ENCODE measurements at regions not wholly inside any gene's neighbourhood (a gene's known extent, or its start where the extent isn't known, plus 50 kb on each side); places are given as distances from the start of the nearest gene placed in this dataset.

DNA sequence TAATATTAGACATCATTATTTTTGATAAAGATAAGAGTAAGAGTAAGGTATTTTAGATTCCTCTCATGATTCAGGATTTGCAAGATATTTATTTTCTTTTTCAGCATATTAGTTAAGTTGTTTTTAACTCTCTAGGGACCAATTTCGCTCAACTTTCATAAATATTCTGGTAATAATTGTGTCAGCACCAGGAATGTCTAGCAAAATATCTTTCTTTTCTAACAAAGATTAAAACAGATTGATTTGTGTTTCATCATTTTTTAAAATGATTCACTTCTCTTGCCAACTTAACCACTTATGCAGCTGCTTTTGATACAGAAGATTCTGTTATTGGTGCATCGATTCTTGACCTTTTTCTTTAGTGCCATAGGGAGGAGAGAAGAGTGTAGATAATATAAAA, 172.8 kb upstream of the PTGFR start:
- Mint-ChIP-seq H3K27ac (ENCODE audit: low read depth, unreplicated experiment) (no peak overlapping the region), H3K4me3 (ENCODE audit: unreplicated experiment) (no peak overlapping the region), H3K9me3 (ENCODE audit: unreplicated experiment) (no peaks in the 10 kb centered on the region), H3K36me3 (ENCODE audit: insufficient read depth, unreplicated experiment) (no peaks in the 10 kb centered on the region), H3K27me3 (ENCODE audit: insufficient read depth, unreplicated experiment) (no peaks in the 10 kb centered on the region), H3K4me1 (ENCODE audit: insufficient read depth, unreplicated experiment) (no peaks in the 10 kb centered on the region)
- ChIA-PET CTCF (no interaction called here), POLR2A (no interaction called here)
- intact Hi-C loops (cut with micrococcal nuclease): no loop called here
- DNase-seq (ENCODE audit: unreplicated experiment): no peak
- TF ChIP-seq, protein P1, sequence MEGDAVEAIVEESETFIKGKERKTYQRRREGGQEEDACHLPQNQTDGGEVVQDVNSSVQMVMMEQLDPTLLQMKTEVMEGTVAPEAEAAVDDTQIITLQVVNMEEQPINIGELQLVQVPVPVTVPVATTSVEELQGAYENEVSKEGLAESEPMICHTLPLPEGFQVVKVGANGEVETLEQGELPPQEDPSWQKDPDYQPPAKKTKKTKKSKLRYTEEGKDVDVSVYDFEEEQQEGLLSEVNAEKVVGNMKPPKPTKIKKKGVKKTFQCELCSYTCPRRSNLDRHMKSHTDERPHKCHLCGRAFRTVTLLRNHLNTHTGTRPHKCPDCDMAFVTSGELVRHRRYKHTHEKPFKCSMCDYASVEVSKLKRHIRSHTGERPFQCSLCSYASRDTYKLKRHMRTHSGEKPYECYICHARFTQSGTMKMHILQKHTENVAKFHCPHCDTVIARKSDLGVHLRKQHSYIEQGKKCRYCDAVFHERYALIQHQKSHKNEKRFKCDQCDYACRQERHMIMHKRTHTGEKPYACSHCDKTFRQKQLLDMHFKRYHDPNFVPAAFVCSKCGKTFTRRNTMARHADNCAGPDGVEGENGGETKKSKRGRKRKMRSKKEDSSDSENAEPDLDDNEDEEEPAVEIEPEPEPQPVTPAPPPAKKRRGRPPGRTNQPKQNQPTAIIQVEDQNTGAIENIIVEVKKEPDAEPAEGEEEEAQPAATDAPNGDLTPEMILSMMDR (IDR thresholded peaks at IDR 0.05; ENCODE audit: unreplicated experiment): no peak
- BruUV-seq (replicated peaks): no TSS peak

DNA sequence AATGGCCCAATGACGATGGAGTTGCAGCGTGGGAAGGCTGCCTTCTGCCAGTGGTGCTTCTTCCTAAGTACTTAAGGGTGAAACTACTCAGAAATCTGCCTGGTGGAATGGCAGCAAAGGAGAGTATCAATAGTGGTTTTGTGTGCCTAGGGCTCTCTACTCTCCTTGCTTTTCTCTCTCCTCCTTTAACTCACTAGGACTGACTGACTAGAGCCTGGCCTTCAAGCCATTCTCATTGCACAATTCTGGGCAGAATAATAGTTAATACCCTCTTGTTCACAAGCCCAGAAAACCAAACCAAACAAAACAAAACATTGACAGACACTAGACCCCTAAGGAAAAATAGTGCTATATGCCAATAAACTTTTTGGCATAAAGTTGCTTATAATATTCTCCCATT, 171.2 kb upstream of the PTGFR start:
- no peaks in the 10 kb centered on the region for H3K36me3 Mint-ChIP-seq (ENCODE audit: insufficient read depth, unreplicated experiment)
- CTCF ChIA-PET: interaction anchor here (0.5 to 1.8 kb wide), 2 partner anchors 88 to 288 kb away, joined by 3 to 6 read pairs; no protein-coding TSS in a partner anchor
- BruUV-seq (replicated peaks): no TSS peak
- TF ChIP-seq, protein P1 (IDR thresholded peaks at IDR 0.05; ENCODE audit: unreplicated experiment): no peak
- intact Hi-C loops (cut with micrococcal nuclease): no loop called here
- DNase-seq (ENCODE audit: unreplicated experiment): no peak
- no peak overlapping the region for H3K4me3 Mint-ChIP-seq (ENCODE audit: unreplicated experiment)
- no peaks in the 10 kb centered on the region for H3K4me1 Mint-ChIP-seq (ENCODE audit: insufficient read depth, unreplicated experiment)
- POLR2A ChIA-PET: no interaction called here
- no peaks in the 10 kb centered on the region for H3K9me3 Mint-ChIP-seq (ENCODE audit: unreplicated experiment)
- H3K27ac Mint-ChIP-seq (ENCODE audit: low read depth, unreplicated experiment): no peak overlapping the region
- H3K27me3 Mint-ChIP-seq (ENCODE audit: insufficient read depth, unreplicated experiment): no peaks in the 10 kb centered on the region

DNA sequence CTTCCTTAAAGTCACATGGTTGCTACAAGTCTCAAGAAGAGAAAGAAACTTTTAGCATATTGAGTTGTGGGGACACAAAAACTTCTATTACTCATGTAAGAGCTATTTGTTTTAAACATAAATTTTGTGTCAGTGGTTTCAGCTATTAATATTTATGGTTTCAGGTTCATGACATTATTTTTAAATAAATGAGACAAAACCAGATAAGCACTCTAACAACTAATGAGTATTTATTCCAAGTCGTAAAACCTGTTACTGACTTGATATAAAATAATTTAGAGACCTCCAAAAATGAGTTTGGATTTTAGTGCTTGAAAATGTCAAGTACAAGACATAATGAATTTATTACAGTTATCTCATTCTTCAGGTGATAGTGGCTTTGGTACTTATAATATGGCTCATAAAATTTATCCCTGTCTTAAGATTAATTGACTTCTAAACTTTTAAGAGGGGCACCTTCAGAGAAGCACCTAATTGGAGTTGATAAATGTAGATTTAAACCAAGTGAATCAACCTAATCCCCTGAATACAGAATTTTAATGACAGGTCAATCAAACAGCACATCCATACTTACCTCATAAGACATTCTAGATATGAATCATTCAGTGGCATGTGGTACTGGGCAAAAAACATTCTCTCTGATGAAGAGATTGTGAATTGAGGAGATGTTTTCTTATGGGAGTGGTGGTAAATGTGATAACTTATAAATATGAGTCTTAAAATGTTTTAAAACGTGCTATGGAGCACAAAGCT, 167.7 kb upstream of the PTGFR start:
- DNase-seq (ENCODE audit: unreplicated experiment): no peak
- TF ChIP-seq, protein P1 (IDR thresholded peaks at IDR 0.05; ENCODE audit: unreplicated experiment): no peak
- H3K36me3 Mint-ChIP-seq (ENCODE audit: insufficient read depth, unreplicated experiment): no peaks in the 10 kb centered on the region
- H3K9me3 Mint-ChIP-seq (ENCODE audit: unreplicated experiment): no peaks in the 10 kb centered on the region
- POLR2A ChIA-PET: no interaction called here
- no peaks in the 10 kb centered on the region for H3K4me1 Mint-ChIP-seq (ENCODE audit: insufficient read depth, unreplicated experiment)
- intact Hi-C loops (cut with micrococcal nuclease): no loop called here
- no peaks in the 10 kb centered on the region for H3K27me3 Mint-ChIP-seq (ENCODE audit: insufficient read depth, unreplicated experiment)
- no peak overlapping the region for H3K4me3 Mint-ChIP-seq (ENCODE audit: unreplicated experiment)
- BruUV-seq (replicated peaks): no TSS peak
- H3K27ac Mint-ChIP-seq (ENCODE audit: low read depth, unreplicated experiment): no peak overlapping the region
- CTCF ChIA-PET: interaction anchor here (0.6 to 2.2 kb wide), 2 partner anchors 11 to 12 kb away, joined by 3 to 7 read pairs; no protein-coding TSS in a partner anchor

DNA sequence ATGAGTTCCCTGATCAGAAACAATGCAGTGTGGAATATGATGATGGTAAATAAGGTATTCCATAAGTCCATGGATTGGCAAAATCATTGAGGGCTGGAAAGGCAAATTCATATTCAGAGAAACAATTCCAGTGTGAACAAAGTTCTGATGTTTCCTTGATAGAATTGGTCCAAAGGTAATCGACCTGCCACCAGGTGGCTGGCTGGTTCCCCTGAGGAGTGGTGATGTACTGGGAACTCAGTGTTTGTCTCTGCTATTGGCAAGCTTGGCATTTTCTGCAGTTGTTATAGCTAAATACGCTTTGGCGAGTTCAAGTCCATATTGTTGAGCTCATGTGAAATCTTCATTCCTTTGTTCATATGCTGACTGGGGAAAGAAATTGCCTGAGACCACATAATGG, 165.5 kb upstream of the PTGFR start:
- no peak overlapping the region for H3K27ac Mint-ChIP-seq (ENCODE audit: low read depth, unreplicated experiment)
- H3K4me1 Mint-ChIP-seq (ENCODE audit: insufficient read depth, unreplicated experiment): no peaks in the 10 kb centered on the region
- H3K36me3 Mint-ChIP-seq (ENCODE audit: insufficient read depth, unreplicated experiment): no peaks in the 10 kb centered on the region
- intact Hi-C loops (cut with micrococcal nuclease): no loop called here
- ChIA-PET POLR2A (interaction anchor here (0.6 to 1.0 kb wide), 3 partner anchors 149 to 163 kb away, joined by 3 read pairs; no protein-coding TSS in a partner anchor), CTCF (interaction anchor here (0.6 to 2.2 kb wide), 2 partner anchors 9 to 17 kb away, joined by 4 to 7 read pairs; no protein-coding TSS in a partner anchor)
- no peak overlapping the region for H3K4me3 Mint-ChIP-seq (ENCODE audit: unreplicated experiment)
- BruUV-seq (replicated peaks): no TSS peak
- H3K27me3 Mint-ChIP-seq (ENCODE audit: insufficient read depth, unreplicated experiment): no peaks in the 10 kb centered on the region
- TF ChIP-seq, protein P1 (IDR thresholded peaks at IDR 0.05; ENCODE audit: unreplicated experiment): no peak
- DNase-seq (ENCODE audit: unreplicated experiment): no peak
- H3K9me3 Mint-ChIP-seq (ENCODE audit: unreplicated experiment): no peaks in the 10 kb centered on the region
